Vagina (tissue), 2 donors: ENCODE measurements at regions not wholly inside any gene's neighbourhood (a gene's known extent, or its start where the extent isn't known, plus 50 kb on each side); places are given as distances from the start of the nearest gene placed in this dataset.

Experiments
- DNase-seq, 2 donors: peaks; one replicate each; pipeline ENCODE4 v3.0.0-alpha.2; 2017; ENCODE audit errors: extremely low spot score in 2 of 2
- H3K27ac ChIP-seq: fragments of 200-600 bp; sonication (generic); one replicate; pipeline ENCODE4 v1.5.1; 2019
- H3K27me3 ChIP-seq: fragments of 200-600 bp; sonication (generic); one replicate; pipeline ENCODE4 v1.5.1; 2019
- H3K36me3 ChIP-seq, 2 donors: fragments of 200-600 bp; sonication (generic); one replicate each; pipeline ENCODE4 v1.5.1; 2017 to 2019
- H3K4me1 ChIP-seq: fragments of 200-600 bp; sonication (generic); one replicate; pipeline ENCODE4 v1.5.1; 2019
- H3K4me3 ChIP-seq, 2 donors: fragments of 200-600 bp; sonication (generic); 1 replicate in 1 of 2; 2 replicates in 1 of 2; pipeline ENCODE4 v1.5.1; 2016 to 2019
- H3K9me3 ChIP-seq: fragments of 200-600 bp; sonication (generic); one replicate; pipeline ENCODE4 v1.5.1; 2019
- CTCF ChIP-seq, 3 experiments: fragments of 450-650 bp in 2 of 3; fragments of 200-600 bp in 1 of 3; sonication (generic) in 1 of 3; IDR thresholded peaks; one replicate each; pipeline ENCODE4 v1.5.1; 2017 to 2019; ENCODE audit warnings: antibody characterized with exemption in 3 of 3, mild to moderate bottlenecking in 2 of 3, moderate library complexity in 2 of 3
- POLR2A ChIP-seq, 2 donors: fragments of 450-650 bp; IDR thresholded peaks; one replicate each; pipeline ENCODE4 v1.6.1; 2017; ENCODE audit warnings: antibody characterized with exemption in 2 of 2, mild to moderate bottlenecking in 2 of 2, moderate library complexity in 2 of 2
- POLR2AphosphoS5 ChIP-seq, 2 donors: sonication (generic); formaldehyde crosslinking; IDR thresholded peaks; one replicate each; pipeline ENCODE4 v1.9.0; 2017; ENCODE audit warnings: antibody characterized with exemption in 2 of 2, mild to moderate bottlenecking in 2 of 2, low read depth in 1 of 2; ENCODE audit not compliant: insufficient read depth in 1 of 2
- intact Hi-C: fragments of 100-400 bp; cut with DNase I; formaldehyde crosslinking; loops from one replicate; pipeline ENCODE4 v1.15.1; 2023

GRCh38 chr4:85423431-85423830, 51.5 kb upstream of the ARHGAP24 start:
- H3K27ac ChIP-seq, result no peak overlapping the region
- intact Hi-C loops, result no loop called here
- H3K4me1 ChIP-seq, result no peaks in the 10 kb centered on the region
- DNase-seq, result no peak
- no peak for TF ChIP-seq POLR2A (IDR thresholded peaks at IDR 0.05)
- TF ChIP-seq CTCF (IDR thresholded peaks at IDR 0.05), result no peak
- TF ChIP-seq POLR2AphosphoS5 (IDR thresholded peaks at IDR 0.05; ENCODE audit: insufficient read depth in 1 of 2, low read depth in 1 of 2), result no peak
- no peaks in the 10 kb centered on the region for H3K27me3 ChIP-seq
- no peaks in the 10 kb centered on the region for H3K36me3 ChIP-seq
- no peak overlapping the region for H3K4me3 ChIP-seq
- no peaks in the 10 kb centered on the region for H3K9me3 ChIP-seq
